Breast epithelium (tissue), 3 donors: ENCODE measurements at regions not wholly inside any gene's neighbourhood (a gene's known extent, or its start where the extent isn't known, plus 50 kb on each side); places are given as distances from the start of the nearest gene placed in this dataset.

Experiments used
- CTCF ChIP-seq, 3 donors: fragments of 450-650 bp; IDR thresholded peaks; one replicate each; pipeline ENCODE4 v1.5.1; 2016 to 2017; ENCODE audit warnings: antibody characterized with exemption in 3 of 3, mild to moderate bottlenecking in 3 of 3, moderate library complexity in 3 of 3
- POLR2AphosphoS5 ChIP-seq, 3 donors: sonication (generic); formaldehyde crosslinking; IDR thresholded peaks; one replicate each; pipeline ENCODE4 v1.6.1; 2017; ENCODE audit warnings: antibody characterized with exemption in 3 of 3

- no peak for TF ChIP-seq CTCF (IDR thresholded peaks at IDR 0.05)
- TF ChIP-seq POLR2AphosphoS5 (IDR thresholded peaks at IDR 0.05): no peak
Measured at GRCh38 chr11:104546501-104546900, 351.8 kb downstream of the CASP12 start.
